ENCODE measurements at regions not wholly inside any gene's neighbourhood (a gene's known extent, or its start where the extent isn't known, plus 50 kb on each side); places are given as distances from the start of the nearest gene placed in this dataset.

- Histone ChIP-seq H3K4me2 (ENCODE audit: low read depth, low read length) (no peak overlapping the region), H4K8ac (ENCODE audit: low read depth in 2 of 2, low read length in 2 of 2) (no peak overlapping the region), H2AK5ac (ENCODE audit: low read depth, low read length) (no peak overlapping the region), H3K9me1 (ENCODE audit: insufficient read depth, low read length) (no peaks in the 10 kb centered on the region), H2BK120ac (ENCODE audit: low read depth, low read length) (no peak overlapping the region), H3K14ac (replicated peaks; ENCODE audit: low read depth, low read length) (no peak overlapping the region), H3K4ac (ENCODE audit: low read depth, low read length) (no peak overlapping the region), H2BK15ac (ENCODE audit: low read depth, low read length) (no peak overlapping the region), H4K5ac (ENCODE audit: low read depth, low read length) (no peak overlapping the region), H3K36me3 (ENCODE audit: control insufficient read depth, insufficient read depth, low read length) (no peaks in the 10 kb centered on the region), H3K56ac (ENCODE audit: extremely low read depth, insufficient read depth, low read length) (no peak overlapping the region), H3K23ac (ENCODE audit: low read depth, low read length) (no peak overlapping the region), H4K20me1 (ENCODE audit: insufficient read depth, low read length) (no peaks in the 10 kb centered on the region), H3K9ac (ENCODE audit: low read depth, low read length) (no peak overlapping the region), H2BK5ac (ENCODE audit: low read depth, low read length, poor library complexity, severe bottlenecking) (no peak overlapping the region), H3K4me1 (ENCODE audit: control insufficient read depth, insufficient read depth, low read length) (no peaks in the 10 kb centered on the region), H3K9me3 (ENCODE audit: control insufficient read depth, insufficient read depth, low read length) (no peaks in the 10 kb centered on the region), H4K91ac (ENCODE audit: insufficient read depth, low read depth, low read length) (no peak overlapping the region), H3K27ac (ENCODE audit: insufficient read depth, low read length) (no peak overlapping the region), H2AFZ (replicated peaks; ENCODE audit: low read length, poor library complexity) (no peak overlapping the region), H3K79me1 (ENCODE audit: low read depth in 1 of 2, low read length in 2 of 2) (no peaks in the 10 kb centered on the region), H3K4me3 (ENCODE audit: insufficient read depth, low read depth, low read length) (no peak overlapping the region), H3K18ac (ENCODE audit: low read depth, low read length) (no peak overlapping the region), H2BK20ac (ENCODE audit: low read depth, low read length) (no peak overlapping the region), H2AK9ac (replicated peaks; ENCODE audit: low read depth, low read length, poor library complexity) (no peak overlapping the region), H3K27me3 (ENCODE audit: control insufficient read depth, insufficient read depth, low read length) (no peaks in the 10 kb centered on the region)
- dilution Hi-C loops (cut with HindIII; ENCODE audit: low sequenced_read_pairs, unreplicated experiment) = no loop called here
- ChIA-PET CTCF (no interaction called here), POLR2A (ENCODE audit: unreplicated experiment) (no interaction called here)
- ATAC-seq (ENCODE audit: low read depth) = no peak
- WGBS, 2 experiments (ENCODE audit: extremely low coverage in 2 of 2, insufficient read length in 1 of 2) = no CpG with 5 or more reads among the region's 1 CpG
- no peak for DNase-seq
- intact Hi-C loops (cut with micrococcal nuclease) = no loop called here
- no TSS peak for BruUV-seq (replicated peaks)
- no peak for TF ChIP-seq RAD21 (IDR thresholded peaks at IDR 0.05; ENCODE audit: low read length)
- TF ChIP-seq BHLHE40 (IDR thresholded peaks at IDR 0.05; ENCODE audit: low read depth, low read length) = no peak
- TF ChIP-seq CTCF (conservative IDR thresholded peaks at IDR 0.05; ENCODE audit: low read depth, low read length) = no peak
- in situ Hi-C loops (cut with MboI; ENCODE audit: low sequenced_read_pairs) = no loop called here
Measured at GRCh38 chr3:147760085-147760484, 350.9 kb downstream of the ZIC1 start.

Data from IMR-90 (cell line).